Coronary artery (tissue), 2 donors: ENCODE measurements at regions not wholly inside any gene's neighbourhood (a gene's known extent, or its start where the extent isn't known, plus 50 kb on each side); places are given as distances from the start of the nearest gene placed in this dataset.

Experiments used
- DNase-seq: peaks from one replicate; pipeline ENCODE4 v3.0.0-alpha.2; 2017; ENCODE audit warnings: low spot score
- H3K27ac ChIP-seq, 2 donors: fragments of 200-600 bp; sonication (generic); one replicate each; pipeline ENCODE4 v1.5.1; 2016 to 2019
- H3K4me3 ChIP-seq: fragments of 200-600 bp; sonication (generic); 2 replicates; pipeline ENCODE4 v1.5.1; 2016; ENCODE audit warnings: mild to moderate bottlenecking, moderate library complexity
- TF ChIP-seq, protein P1 (sequence below): fragments of 200-600 bp; sonication (generic); IDR thresholded peaks from one replicate; pipeline ENCODE4 v1.5.1; 2019; ENCODE audit warnings: antibody characterized with exemption

- TF ChIP-seq, protein P1, sequence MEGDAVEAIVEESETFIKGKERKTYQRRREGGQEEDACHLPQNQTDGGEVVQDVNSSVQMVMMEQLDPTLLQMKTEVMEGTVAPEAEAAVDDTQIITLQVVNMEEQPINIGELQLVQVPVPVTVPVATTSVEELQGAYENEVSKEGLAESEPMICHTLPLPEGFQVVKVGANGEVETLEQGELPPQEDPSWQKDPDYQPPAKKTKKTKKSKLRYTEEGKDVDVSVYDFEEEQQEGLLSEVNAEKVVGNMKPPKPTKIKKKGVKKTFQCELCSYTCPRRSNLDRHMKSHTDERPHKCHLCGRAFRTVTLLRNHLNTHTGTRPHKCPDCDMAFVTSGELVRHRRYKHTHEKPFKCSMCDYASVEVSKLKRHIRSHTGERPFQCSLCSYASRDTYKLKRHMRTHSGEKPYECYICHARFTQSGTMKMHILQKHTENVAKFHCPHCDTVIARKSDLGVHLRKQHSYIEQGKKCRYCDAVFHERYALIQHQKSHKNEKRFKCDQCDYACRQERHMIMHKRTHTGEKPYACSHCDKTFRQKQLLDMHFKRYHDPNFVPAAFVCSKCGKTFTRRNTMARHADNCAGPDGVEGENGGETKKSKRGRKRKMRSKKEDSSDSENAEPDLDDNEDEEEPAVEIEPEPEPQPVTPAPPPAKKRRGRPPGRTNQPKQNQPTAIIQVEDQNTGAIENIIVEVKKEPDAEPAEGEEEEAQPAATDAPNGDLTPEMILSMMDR = no peak
Observed at GRCh38 chr11:46202696-46203391, 74.6 kb upstream of the CREB3L1 start.

DNA sequence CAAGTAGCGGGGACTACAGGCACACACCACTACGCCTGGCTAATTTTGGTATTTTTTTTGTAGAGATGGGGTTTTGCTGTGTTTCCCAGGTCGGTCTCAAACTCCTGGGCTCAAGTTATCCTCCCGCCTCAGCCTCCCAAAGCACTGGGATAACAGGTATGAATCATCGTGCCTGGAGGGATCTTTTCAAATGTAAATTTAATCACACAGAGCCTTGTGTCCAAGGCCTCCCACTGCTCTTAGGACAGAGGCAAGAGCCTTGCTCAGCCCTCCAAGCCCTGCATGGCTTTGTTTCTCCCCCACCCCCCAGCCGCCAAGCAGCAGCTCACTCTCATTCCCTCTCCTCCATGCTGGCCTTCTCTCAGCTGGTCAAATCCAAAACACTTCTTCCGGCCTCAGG, 75.3 kb upstream of the CREB3L1 start:
- Histone ChIP-seq H3K27ac (no peak overlapping the region), H3K4me3 (no peak overlapping the region)
- TF ChIP-seq, protein P1 = no peak
- DNase-seq = no peak

More at GRCh38 chr11:46202696-46203391, 74.6 kb upstream of the CREB3L1 start:
- no peak overlapping the region for H3K4me3 ChIP-seq
- no peak overlapping the region for H3K27ac ChIP-seq
- no peak for DNase-seq

- H3K27ac ChIP-seq = no peak overlapping the region
- no peak for DNase-seq
- TF ChIP-seq, protein P1 = no peak
- no peak overlapping the region for H3K4me3 ChIP-seq
Observed at GRCh38 chr11:46200537-46201281, 76.8 kb upstream of the CREB3L1 start.

DNA sequence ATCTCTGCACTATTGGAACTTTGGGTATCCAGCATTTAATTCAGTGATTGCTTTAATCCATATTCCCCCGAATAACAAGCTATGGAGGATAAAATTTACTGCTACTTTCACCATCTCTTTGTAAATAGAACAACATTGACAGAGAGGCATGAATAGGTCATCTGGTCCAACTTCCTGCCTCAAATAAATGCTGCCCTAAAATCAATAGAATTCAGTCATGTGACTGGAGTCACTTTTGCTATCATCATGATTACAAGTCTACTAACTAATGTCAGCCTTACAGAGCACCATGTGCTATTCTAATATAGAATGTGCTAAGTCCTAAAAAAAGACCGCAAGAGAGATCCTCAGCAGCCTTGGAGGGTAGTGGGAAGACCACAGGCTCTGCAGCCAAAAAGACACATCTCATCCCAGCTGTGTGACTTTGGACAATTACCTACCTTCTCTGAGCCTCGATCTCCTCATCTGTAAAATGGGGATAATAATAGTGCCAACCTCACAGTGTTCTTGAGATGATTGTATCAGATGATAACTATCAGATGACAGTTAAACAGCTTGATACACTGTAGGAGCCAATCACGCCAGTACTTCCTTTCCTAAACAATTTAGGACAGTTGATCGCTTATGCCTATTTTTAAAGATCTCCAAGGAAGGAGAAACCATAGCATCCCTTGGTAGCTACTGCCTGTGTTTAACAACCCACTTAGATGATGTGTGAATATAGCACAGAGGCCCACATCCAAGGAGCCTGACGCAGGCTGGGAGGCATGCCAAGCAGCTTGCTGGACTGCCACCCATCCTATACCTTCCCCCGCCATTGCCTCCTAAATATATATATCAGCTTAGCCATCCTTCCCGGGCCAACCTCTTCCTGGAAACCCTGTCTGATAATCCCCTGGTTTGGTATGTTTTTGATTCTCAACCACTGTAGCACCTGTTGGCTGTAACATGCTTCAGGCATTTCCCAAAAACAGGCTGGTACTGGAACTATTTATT, 77.3 kb upstream of the PHF21A start:
- H3K4me3 ChIP-seq = no peak overlapping the region
- TF ChIP-seq, protein P1 = no peak
- no peak overlapping the region for H3K27ac ChIP-seq
- DNase-seq = no peak

GRCh38 chr11:46197421-46197820, 76.2 kb upstream of the PHF21A start:
- TF ChIP-seq, protein P1 = no peak
- DNase-seq = no peak
- no peak overlapping the region for H3K27ac ChIP-seq
- no peak overlapping the region for H3K4me3 ChIP-seq

- Histone ChIP-seq H3K4me3 (no peak overlapping the region), H3K27ac (no peak overlapping the region)
- DNase-seq = no peak
- TF ChIP-seq, protein P1 = no peak
Observed at GRCh38 chr11:46188017-46188416, 66.8 kb upstream of the PHF21A start.
